ENCODE measurements at regions not wholly inside any gene's neighbourhood (a gene's known extent, or its start where the extent isn't known, plus 50 kb on each side); places are given as distances from the start of the nearest gene placed in this dataset.

- TF ChIP-seq POLR2A (IDR thresholded peaks at IDR 0.05): no peak
- no peak for TF ChIP-seq CTCF (IDR thresholded peaks at IDR 0.05)
Measured at GRCh38 chr5:15124461-15124860, 252.9 kb upstream of the ANKH start.

All from uterus (tissue), 2 donors.